H1 (cell line): ENCODE measurements at regions not wholly inside any gene's neighbourhood (a gene's known extent, or its start where the extent isn't known, plus 50 kb on each side); places are given as distances from the start of the nearest gene placed in this dataset.

Source experiments
- CTCF ChIA-PET: fragments of 300-600 bp; sonication (Branson Sonifier 250); formaldehyde crosslinking; loops from one replicate; lab custom pipeline; 2021; ENCODE audit not compliant: partially characterized antibody; lab: Charles Lee
- POLR2A ChIA-PET: fragments of 300-600 bp; sonication (Branson Sonifier 250); formaldehyde crosslinking; loops from one replicate; lab custom pipeline; 2021; ENCODE audit warnings: inconsistent platforms; ENCODE audit not compliant: partially characterized antibody; lab: Charles Lee
- DNase-seq, 2 experiments: peaks; one replicate each; pipeline versions ENCODE4 v3.0.0 to v3.0.0-alpha.2; 2010 to 2022; ENCODE audit warnings: low spot score in 2 of 2, low read depth in 1 of 2, mixed read lengths in 1 of 2
- FAIRE-seq: peaks from 2 replicates; lab custom pipeline; 2011; peaks lifted over from hg19 to GRCh38; lab: Jason Lieb, UNC
- H2AFZ ChIP-seq: 2 replicates; pipeline ENCODE4 v1.8.1; 2012; ENCODE audit warnings: low read length, inconsistent platforms
- H2AK5ac ChIP-seq: 2 replicates; pipeline ENCODE4 v1.6.1; 2013; ENCODE audit warnings: low read depth, low read length
- H2BK120ac ChIP-seq: replicated peaks from 2 replicates; pipeline ENCODE3; 2013; ENCODE audit warnings: low read depth, low read length, inconsistent platforms
- H2BK12ac ChIP-seq: 2 replicates; pipeline ENCODE4 v1.6.1; 2013; ENCODE audit warnings: low read depth, low read length
- H2BK15ac ChIP-seq: 2 replicates; pipeline ENCODE4 v1.6.1; 2013; ENCODE audit warnings: low read length
- H2BK20ac ChIP-seq: 2 replicates; pipeline ENCODE4 v1.6.1; 2013; ENCODE audit warnings: low read length
- H2BK5ac ChIP-seq: 2 replicates; pipeline ENCODE4 v1.6.1; 2013; ENCODE audit warnings: low read depth, low read length
- H3K14ac ChIP-seq: 2 replicates; pipeline ENCODE4 v1.6.1; 2013; ENCODE audit warnings: inconsistent platforms; ENCODE audit not compliant: insufficient read length
- H3K18ac ChIP-seq: 2 replicates; pipeline ENCODE4 v1.6.1; 2013; ENCODE audit warnings: low read length; ENCODE audit errors: extremely low read depth
- H3K23ac ChIP-seq: 2 replicates; pipeline ENCODE4 v1.6.1; 2013; ENCODE audit warnings: inconsistent platforms; ENCODE audit not compliant: insufficient read length
- H3K23me2 ChIP-seq: 2 replicates; pipeline ENCODE4 v1.6.1; 2013; ENCODE audit warnings: low read depth, low read length
- H3K27ac ChIP-seq: 2 replicates; pipeline ENCODE4 v1.6.1; 2011; ENCODE audit warnings: low read depth, low read length, inconsistent platforms
- H3K27me3 ChIP-seq, 4 experiments: replicated peaks in 1 of 4; 1 replicate in 1 of 4; 2 replicates in 3 of 4; pipeline versions ENCODE4 v1.6.1 to v1.8.1; 2011 to 2013; ENCODE audit warnings: low read length in 3 of 4, mild to moderate bottlenecking in 3 of 4, inconsistent platforms in 2 of 4, mixed read lengths in 2 of 4, moderate library complexity in 1 of 4; ENCODE audit not compliant: control insufficient read depth in 3 of 4, insufficient read depth in 3 of 4; ENCODE audit errors: extremely low read depth in 1 of 4
- H3K36me3 ChIP-seq, 4 experiments: 2 replicates each; pipeline versions ENCODE4 v1.6.1 to v1.8.1; 2011 to 2013; ENCODE audit warnings: mild to moderate bottlenecking in 4 of 4, low read length in 3 of 4, moderate library complexity in 2 of 4, control low read depth in 1 of 4, inconsistent platforms in 1 of 4; ENCODE audit not compliant: insufficient read depth in 4 of 4, control insufficient read depth in 2 of 4
- H3K4ac ChIP-seq: replicated peaks from 2 replicates; pipeline ENCODE3; 2013; ENCODE audit warnings: low read length, low read depth, mixed read lengths, inconsistent platforms; ENCODE audit not compliant: insufficient read length
- H3K4me1 ChIP-seq, 4 experiments: replicated peaks in 1 of 4; 1 replicate in 1 of 4; 2 replicates in 3 of 4; pipeline versions ENCODE4 v1.6.1 to v1.8.1; 2011 to 2013; ENCODE audit warnings: low read length in 3 of 4, inconsistent platforms in 2 of 4, mixed read lengths in 1 of 4; ENCODE audit not compliant: insufficient read depth in 4 of 4, control insufficient read depth in 3 of 4
- H3K4me2 ChIP-seq, 2 experiments: 2 replicates each; pipeline versions ENCODE4 v1.6.1 to v1.8.1; 2011 to 2013; ENCODE audit warnings: low read depth in 2 of 2, low read length in 2 of 2, control low read depth in 1 of 2, inconsistent platforms in 1 of 2, mild to moderate bottlenecking in 1 of 2; ENCODE audit not compliant: insufficient read depth in 1 of 2
- H3K4me3 ChIP-seq, 4 experiments: fragments of 200-600, 300-600 bp in 1 of 4; sonication (generic), shearing (Covaris generic), sonication (Bioruptor Twin) in 1 of 4; 2 replicates each; pipeline versions ENCODE4 v1.5.1 to v1.8.1; 2011 to 2016; ENCODE audit warnings: low read length in 4 of 4, low read depth in 3 of 4, control low read depth in 2 of 4, inconsistent platforms in 2 of 4, mild to moderate bottlenecking in 2 of 4, mixed read lengths in 1 of 4, moderate library complexity in 1 of 4; ENCODE audit not compliant: insufficient read depth in 2 of 4; ENCODE audit errors: extremely low read depth in 1 of 4
- H3K56ac ChIP-seq: replicated peaks from 2 replicates; pipeline ENCODE3; 2013; ENCODE audit warnings: low read depth, mild to moderate bottlenecking, mixed read lengths, low read length, inconsistent platforms; ENCODE audit not compliant: insufficient read length
- H3K79me1 ChIP-seq: 2 replicates; pipeline ENCODE4 v1.6.1; 2013; ENCODE audit warnings: low read depth, low read length, control low read depth
- H3K79me2 ChIP-seq, 2 experiments: 2 replicates each; pipeline versions ENCODE4 v1.6.1 to v1.8.1; 2012 to 2013; ENCODE audit warnings: low read length in 2 of 2, mild to moderate bottlenecking in 2 of 2, inconsistent platforms in 1 of 2; ENCODE audit not compliant: insufficient read depth in 2 of 2, control insufficient read depth in 1 of 2
- H3K9ac ChIP-seq, 4 experiments: replicated peaks in 1 of 4; 1 replicate in 1 of 4; 2 replicates in 3 of 4; pipeline versions ENCODE4 v1.6.1 to v1.8.1; 2011 to 2013; ENCODE audit warnings: low read depth in 3 of 4, low read length in 3 of 4, control low read depth in 2 of 4, mild to moderate bottlenecking in 2 of 4, moderate library complexity in 2 of 4, inconsistent platforms in 1 of 4; ENCODE audit errors: extremely low read depth in 1 of 4
- H3K9me3 ChIP-seq, 2 experiments: 2 replicates each; pipeline versions ENCODE4 v1.6.1 to v1.8.1; 2012 to 2013; ENCODE audit warnings: mild to moderate bottlenecking in 2 of 2, moderate library complexity in 2 of 2, control low read depth in 1 of 2, inconsistent platforms in 1 of 2, low read depth in 1 of 2, low read length in 1 of 2, mixed read lengths in 1 of 2; ENCODE audit not compliant: insufficient read depth in 2 of 2
- H4K20me1 ChIP-seq, 2 experiments: replicated peaks in 1 of 2; 2 replicates each; pipeline versions ENCODE3 to v1.8.1; 2011 to 2013; ENCODE audit warnings: inconsistent platforms in 2 of 2, low read length in 2 of 2, mild to moderate bottlenecking in 1 of 2; ENCODE audit not compliant: insufficient read depth in 2 of 2, control insufficient read depth in 1 of 2
- H4K5ac ChIP-seq: 2 replicates; pipeline ENCODE4 v1.6.1; 2013; ENCODE audit warnings: low read length, low read depth, mixed read lengths, inconsistent platforms; ENCODE audit not compliant: insufficient read length
- H4K8ac ChIP-seq: 2 replicates; pipeline ENCODE4 v1.8.0; 2013; ENCODE audit warnings: mild to moderate bottlenecking, moderate library complexity, low read length, inconsistent platforms; ENCODE audit not compliant: insufficient read depth; ENCODE audit errors: extremely low read depth
- H4K91ac ChIP-seq: replicated peaks from 2 replicates; pipeline ENCODE3; 2013; ENCODE audit warnings: low read length, mixed read lengths, inconsistent platforms; ENCODE audit not compliant: insufficient read length
- ASH2L ChIP-seq: fragments of 200-600, 300-600 bp; sonication (generic); IDR thresholded peaks from one replicate; pipeline ENCODE4 v1.7.1; 2017; ENCODE audit warnings: low read length
- BCL11A ChIP-seq, 2 experiments: IDR thresholded peaks; one replicate each; pipeline ENCODE4 v1.6.1; 2011; ENCODE audit warnings: low read depth in 2 of 2, low read length in 2 of 2, mild to moderate bottlenecking in 2 of 2
- HDAC6 ChIP-seq: IDR thresholded peaks from one replicate; pipeline ENCODE4 v1.7.1; 2012; ENCODE audit warnings: low read depth, mild to moderate bottlenecking, inconsistent platforms, low read length, moderate library complexity
- KDM1A ChIP-seq: fragments of 200-600, 300-600 bp; sonication (generic); IDR thresholded peaks from 2 replicates; pipeline ENCODE4 v1.7.1; 2016; ENCODE audit warnings: mild to moderate bottlenecking, low read length, borderline replicate concordance
- RBBP5 ChIP-seq: IDR thresholded peaks from 2 replicates; pipeline ENCODE4 v1.7.1; 2012; ENCODE audit warnings: low read depth, mild to moderate bottlenecking, inconsistent platforms, low read length, moderate library complexity, borderline replicate concordance
- RXRA ChIP-seq: IDR thresholded peaks from 2 replicates; pipeline ENCODE4 v1.6.1; 2011; ENCODE audit warnings: low read depth, mild to moderate bottlenecking, low read length, moderate library complexity; ENCODE audit not compliant: insufficient read depth
- WGBS, 2 experiments: shearing (Covaris generic) in 1 of 2; methylation state at CpG; one replicate each; pipeline versions ENCODE4 v1.1.6 to v1.1.7; 2013 to 2015; ENCODE audit warnings: low lambda C conversion rate in 2 of 2, mixed read lengths in 2 of 2, inconsistent platforms in 1 of 2, low coverage in 1 of 2, missing lambda C conversion rate in 1 of 2; ENCODE audit not compliant: insufficient replicate concordance in 2 of 2, insufficient coverage in 1 of 2, insufficient read length in 1 of 2; ENCODE audit errors: extremely low coverage in 1 of 2, missing lambda C conversion rate in 1 of 2; 5-methylcytosine and 5-hydroxymethylcytosine counted together
- TF ChIP-seq, protein P1 (sequence below): IDR thresholded peaks from 2 replicates; pipeline ENCODE4 v1.6.1; 2011; ENCODE audit warnings: low read depth, mild to moderate bottlenecking, low read length; ENCODE audit not compliant: insufficient read depth

DNA sequence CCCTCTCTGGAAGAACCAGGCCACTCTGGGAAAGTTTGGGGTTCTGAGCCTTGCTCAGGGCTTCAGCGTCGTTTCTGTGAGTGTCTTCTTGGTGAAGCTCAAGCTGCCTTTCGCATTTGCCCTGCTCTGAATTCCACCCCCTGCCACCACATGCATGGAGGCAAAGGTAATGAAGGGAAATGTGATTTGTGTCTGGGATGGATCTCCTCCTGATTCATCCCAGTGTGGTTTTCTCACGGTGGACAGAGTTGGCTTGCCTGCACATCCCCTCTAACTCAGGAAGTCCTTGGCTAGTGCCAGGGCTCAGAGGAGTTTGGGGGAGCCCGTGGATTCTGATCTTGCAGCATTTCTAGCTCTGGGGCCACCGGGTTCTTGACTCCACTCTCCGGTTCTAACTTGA lies 173.6 kb upstream of the RAB4A start:
- no peaks in the 10 kb centered on the region for H3K79me1 ChIP-seq
- H2BK12ac ChIP-seq: no peak overlapping the region; the same call in 1 of the 2 replicates
- H3K4me1 ChIP-seq: peaks cover 15 to 22% (median 19%) of the 10 kb centered on the region in 4 experiments
- H2AK5ac ChIP-seq: no peak overlapping the region
- H3K36me3 ChIP-seq: no peaks in the 10 kb centered on the region
- H3K56ac ChIP-seq: no peak overlapping the region
- H4K20me1 ChIP-seq: no peaks in the 10 kb centered on the region
- no peak overlapping the region for H4K91ac ChIP-seq
- no peak overlapping the region for H3K23ac ChIP-seq
- TF ChIP-seq ASH2L (no peak), RXRA (no peak), HDAC6 (no peak), KDM1A (no peak), BCL11A (IDR thresholded peaks at IDR 0.05; ENCODE audit: low read depth in 2 of 2, low read length in 2 of 2) (no peak), RBBP5 (no peak)
- TF ChIP-seq, protein P1, sequence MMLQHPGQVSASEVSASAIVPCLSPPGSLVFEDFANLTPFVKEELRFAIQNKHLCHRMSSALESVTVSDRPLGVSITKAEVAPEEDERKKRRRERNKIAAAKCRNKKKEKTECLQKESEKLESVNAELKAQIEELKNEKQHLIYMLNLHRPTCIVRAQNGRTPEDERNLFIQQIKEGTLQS: no peak
- H4K8ac ChIP-seq: no peak overlapping the region
- no peak overlapping the region for H4K5ac ChIP-seq
- ChIA-PET CTCF (interaction anchor here (0.7 to 1.3 kb wide), 2 partner anchors 27 to 103 kb away, joined by 3 read pairs; no protein-coding TSS in a partner anchor), POLR2A (no interaction called here)
- no peak overlapping the region for H3K27ac ChIP-seq
- no peak overlapping the region for H3K14ac ChIP-seq
- H2AFZ ChIP-seq: no peak overlapping the region
- H3K4me2 ChIP-seq: no peak overlapping the region
- peak overlapping the region; percentile 38; the same call in 1 of the 2 replicates for H2BK20ac ChIP-seq
- H2BK5ac ChIP-seq: no peak overlapping the region
- H3K4ac ChIP-seq: no peak overlapping the region
- WGBS, 2 experiments: 90% methylated on average over 7 of the region's 7 CpGs; no CpG with 5 or more reads in 1 of the 2 experiments
- DNase-seq (no peak), FAIRE-seq (no peak)
- H2BK120ac ChIP-seq: no peak overlapping the region
- H2BK15ac ChIP-seq: no peak overlapping the region
- no peak overlapping the region for H3K9ac ChIP-seq
- peaks cover 0 to 7% of the 10 kb centered on the region in 2 experiments for H3K9me3 ChIP-seq
- H3K18ac ChIP-seq: peak overlapping the region; percentile 33; the same call in 1 of the 2 replicates
- no peaks in the 10 kb centered on the region for H3K79me2 ChIP-seq
- H3K4me3 ChIP-seq: no peak overlapping the region
- H3K27me3 ChIP-seq: 0 out of 7 replicates have a peak, but pooled peaks cover 0 to 2% (median 0%) of the 10 kb centered on the region in 4 experiments
- peaks cover 3% of the 10 kb centered on the region for H3K23me2 ChIP-seq
